Left lobe of liver (tissue), 2 donors: ENCODE measurements at regions not wholly inside any gene's neighbourhood (a gene's known extent, or its start where the extent isn't known, plus 50 kb on each side); places are given as distances from the start of the nearest gene placed in this dataset.
"Not testable (repeated sequence)": the region's sequence is repeated elsewhere in the genome, so short reads cannot be mapped to it uniquely, and the experiment has no call there.

Experiments
- ATAC-seq: fragments of 200-7000 bp; cut with Tn5 transposase; one replicate; pipeline ENCODE4 v1.9.1; 2020; ENCODE audit warnings: mild to moderate bottlenecking, moderate library complexity
- DNase-seq: peaks from one replicate; pipeline ENCODE4 v3.0.0-alpha.2; 2020; ENCODE audit warnings: low spot score
- donor health status: DM: no; HTN: no; CAD: no; lungs with moderate emphysema.
- donor health status: DM: no; HTN: yes; CAD: no.

- DNase-seq (no peak), ATAC-seq (no peak)
Measured at GRCh38 chr4:31236639-31237173, 516.5 kb downstream of the PCDH7 start.

DNA sequence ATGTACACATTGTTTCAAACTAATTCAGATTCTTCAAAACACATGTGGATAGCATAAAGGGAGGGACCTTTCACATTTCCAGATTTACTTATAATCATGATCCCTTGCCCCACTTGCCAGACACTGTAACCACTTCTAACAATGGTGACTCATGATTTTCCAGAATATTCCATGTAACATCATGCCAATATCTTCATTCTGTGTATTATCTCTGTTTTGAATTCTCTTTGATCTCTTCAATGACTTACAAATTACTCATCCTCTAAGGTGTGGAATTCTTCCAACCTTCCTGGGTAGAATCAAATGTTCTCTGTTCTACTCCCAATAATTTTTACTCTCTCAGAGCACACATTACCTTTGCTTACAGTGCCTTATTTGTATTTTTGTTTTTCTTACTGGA is 517.1 kb downstream of the PCDH7 start:
- no peak for ATAC-seq
- no peak for DNase-seq

DNA sequence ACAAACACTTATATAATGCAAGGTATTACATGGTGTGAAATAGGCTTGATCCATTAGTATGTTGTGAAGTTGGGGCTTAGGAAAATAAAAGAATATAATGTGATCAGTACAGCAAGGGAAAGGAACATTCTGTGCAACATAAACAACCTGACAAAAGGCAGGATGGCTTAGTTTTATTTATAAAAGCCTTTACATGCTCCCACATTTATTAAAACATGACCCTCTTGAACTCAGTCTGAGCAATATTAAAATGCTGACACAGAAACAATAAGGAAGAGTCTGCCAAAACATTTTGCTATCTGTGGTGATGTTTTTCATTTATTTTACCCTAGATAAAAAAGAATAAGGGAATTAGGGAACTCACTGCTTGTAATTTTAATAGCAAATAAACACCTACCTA is 519.7 kb downstream of the PCDH7 start:
- ATAC-seq (no peak), DNase-seq (no peak)

DNA sequence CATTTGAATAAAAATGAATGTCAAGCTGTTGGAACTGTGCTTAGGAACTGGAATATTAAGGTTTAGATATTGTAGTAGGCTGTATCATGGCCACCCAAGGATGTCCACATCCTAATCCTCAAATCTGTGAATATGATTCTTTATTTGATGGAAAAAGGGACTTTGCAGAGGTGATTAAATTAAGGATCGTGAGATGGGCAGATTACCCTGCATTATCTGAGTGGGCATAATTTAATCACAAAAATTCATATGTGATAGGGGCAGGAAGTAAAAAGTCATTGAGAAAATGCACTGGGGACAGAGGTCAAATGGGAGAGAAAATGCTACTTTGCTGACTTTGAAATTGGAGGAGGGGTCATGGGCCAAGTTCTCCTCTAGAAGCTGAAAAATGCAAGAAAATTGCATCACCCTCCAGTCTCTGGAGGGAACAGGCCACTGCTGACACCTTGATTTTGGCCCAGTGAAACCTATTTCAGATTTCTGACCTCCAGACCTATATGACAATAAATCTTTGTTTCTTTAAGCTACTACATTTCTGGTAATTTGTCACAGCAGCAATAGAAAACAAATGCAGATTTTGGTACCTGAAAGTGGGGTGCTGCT is 521.4 kb downstream of the PCDH7 start:
- no peak for ATAC-seq

DNA sequence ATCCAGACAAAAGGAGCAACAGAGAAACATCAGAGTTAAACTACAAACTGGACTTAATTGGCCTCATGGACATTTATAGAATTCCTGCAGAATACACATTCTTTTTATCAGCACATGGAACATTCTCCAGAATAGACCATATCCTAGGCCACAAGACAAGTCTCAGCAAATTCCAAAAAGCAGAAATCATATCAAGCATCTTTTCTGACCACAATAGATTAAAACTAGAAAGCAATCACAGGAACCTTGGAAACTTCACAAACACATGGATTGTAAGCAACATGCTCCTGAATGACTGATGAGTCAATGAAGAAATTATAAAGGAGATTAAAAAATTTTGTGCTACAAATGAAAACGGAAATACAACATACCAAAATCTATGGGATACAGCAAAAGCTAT is 526.7 kb downstream of the PCDH7 start:
- ATAC-seq, result no peak
- no peak for DNase-seq

More for the DNA sequence above, 521.4 kb downstream of the PCDH7 start:
- DNase-seq, result no peak

GRCh38 chr4:31259119-31259518 is 539.0 kb downstream of the PCDH7 start:
- no peak for DNase-seq
- no peak for ATAC-seq

- DNase-seq (no peak), ATAC-seq (no peak)
Measured at GRCh38 chr4:31261632-31262031, 541.5 kb downstream of the PCDH7 start.

DNA sequence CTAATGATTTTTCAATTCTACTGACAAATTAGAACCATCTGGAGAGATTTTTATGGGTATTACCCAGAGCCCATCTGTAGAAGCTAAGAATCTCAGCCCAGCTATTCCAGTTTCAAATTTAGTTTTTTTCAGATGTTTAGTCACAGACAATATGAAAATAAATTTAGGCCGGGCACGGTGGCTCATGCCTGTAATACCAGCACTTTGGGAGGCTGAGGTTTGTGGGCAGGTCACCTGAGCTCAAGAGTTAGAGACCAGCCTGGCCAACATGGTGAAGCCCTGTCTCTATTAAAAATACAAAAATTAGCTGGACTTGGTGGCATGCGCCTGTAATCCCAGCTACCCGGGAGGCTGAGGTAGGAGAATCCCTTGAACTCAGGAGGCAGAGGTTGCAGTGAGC is 545.9 kb downstream of the PCDH7 start:
- not testable (repeated sequence) for DNase-seq, ATAC-seq

DNA sequence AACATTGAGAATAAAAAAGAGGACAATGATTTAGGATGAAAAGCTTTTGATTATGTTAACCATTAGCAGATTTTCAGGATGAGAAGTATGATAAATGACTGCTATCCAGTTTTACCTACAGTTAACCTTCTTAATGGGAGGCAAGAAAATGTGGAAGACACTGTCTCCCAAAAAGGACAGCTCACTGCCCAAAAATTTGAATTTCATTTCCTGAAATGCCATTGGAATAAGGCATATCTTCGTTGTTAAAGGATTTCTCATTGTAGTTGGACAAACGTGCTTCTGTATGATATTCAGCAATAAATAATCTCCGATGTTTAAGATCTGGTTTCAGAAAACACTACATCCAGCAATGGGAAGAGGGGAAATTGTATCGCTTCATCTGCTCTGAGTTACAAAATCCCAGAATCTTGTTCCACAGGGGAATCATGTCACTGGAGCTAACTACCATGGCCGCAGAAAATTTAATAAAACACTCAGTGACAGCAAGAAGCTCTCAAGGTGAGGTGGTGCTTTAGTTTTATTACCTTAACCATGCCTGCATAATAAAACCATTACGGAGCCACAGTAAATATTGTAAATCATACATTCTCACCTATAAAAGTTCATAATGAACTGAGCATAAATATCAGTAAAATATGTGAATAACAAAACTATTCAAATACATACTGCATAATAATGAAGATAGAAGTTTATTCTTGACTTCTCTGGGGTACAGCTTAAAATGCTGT is 552.3 kb downstream of the PCDH7 start:
- no peak for DNase-seq
- no peak for ATAC-seq

DNA sequence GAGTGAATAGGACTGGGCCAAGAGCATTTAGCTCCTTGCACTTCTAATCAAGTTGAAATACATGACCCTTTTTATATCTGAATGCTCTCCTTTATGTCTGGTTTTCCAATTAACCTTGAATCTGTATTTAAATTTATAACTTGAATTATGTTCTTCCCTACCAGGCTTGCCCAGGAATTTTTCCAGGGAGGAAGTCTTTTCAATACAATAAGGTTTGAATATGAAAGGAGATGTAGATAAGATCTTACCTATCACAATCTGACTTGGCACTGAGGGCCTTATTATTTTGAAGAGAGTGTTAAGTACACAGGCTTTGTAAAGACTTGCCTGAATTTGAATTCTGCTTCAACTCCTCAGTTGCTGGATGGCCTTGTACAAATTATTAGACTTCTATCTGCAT is 555.7 kb downstream of the PCDH7 start:
- no peak for ATAC-seq
- no peak for DNase-seq

GRCh38 chr4:31283679-31284078 is 563.5 kb downstream of the PCDH7 start:
- DNase-seq (no peak), ATAC-seq (no peak)

GRCh38 chr4:31290836-31291235 is 570.7 kb downstream of the PCDH7 start:
- no peak for ATAC-seq
- no peak for DNase-seq

GRCh38 chr4:31291238-31291637 is 571.1 kb downstream of the PCDH7 start:
- DNase-seq, result no peak

DNA sequence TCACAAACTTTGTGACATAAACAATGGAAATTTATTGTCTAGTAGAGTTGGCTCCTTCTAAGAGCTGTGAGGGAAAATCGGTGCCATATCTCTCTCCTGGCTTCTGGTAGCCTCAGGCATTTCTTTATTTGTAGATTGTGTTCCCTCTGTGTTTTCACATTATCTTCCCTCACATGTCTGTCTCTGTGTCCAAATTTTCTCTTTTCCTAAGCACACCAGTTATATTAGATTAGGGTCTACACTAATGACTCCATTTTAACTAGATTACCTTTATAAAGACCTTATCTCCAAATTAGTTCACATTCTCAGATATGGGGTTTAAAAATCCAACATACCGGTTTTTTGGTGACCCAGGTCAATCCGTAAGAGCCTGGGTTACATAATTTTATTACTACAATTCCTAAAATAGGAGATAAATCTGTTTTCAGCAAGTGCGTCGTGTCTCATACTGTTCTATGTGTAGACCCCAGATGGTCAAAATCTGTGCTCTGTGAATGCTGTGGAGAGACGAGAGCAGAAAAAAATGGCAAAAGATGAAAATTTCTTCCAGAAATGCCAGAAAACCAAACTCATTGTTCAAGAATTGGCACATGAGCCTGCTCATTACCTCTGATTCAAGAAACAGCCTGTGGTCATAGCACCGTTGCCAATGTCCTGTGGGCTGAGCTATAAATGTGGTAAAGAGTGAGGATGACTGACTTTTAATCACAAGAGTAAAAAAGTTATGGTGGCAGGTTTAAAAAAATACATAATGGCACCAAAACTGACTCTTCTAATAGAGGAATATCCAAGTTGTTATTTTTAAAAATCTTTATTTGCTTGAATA is 574.7 kb downstream of the PCDH7 start:
- no peak for ATAC-seq
- no peak for DNase-seq

More at GRCh38 chr4:31291238-31291637, 571.1 kb downstream of the PCDH7 start:
- ATAC-seq, result no peak

GRCh38 chr4:31298737-31299136 is 578.6 kb downstream of the PCDH7 start:
- no peak for ATAC-seq
- no peak for DNase-seq

DNA sequence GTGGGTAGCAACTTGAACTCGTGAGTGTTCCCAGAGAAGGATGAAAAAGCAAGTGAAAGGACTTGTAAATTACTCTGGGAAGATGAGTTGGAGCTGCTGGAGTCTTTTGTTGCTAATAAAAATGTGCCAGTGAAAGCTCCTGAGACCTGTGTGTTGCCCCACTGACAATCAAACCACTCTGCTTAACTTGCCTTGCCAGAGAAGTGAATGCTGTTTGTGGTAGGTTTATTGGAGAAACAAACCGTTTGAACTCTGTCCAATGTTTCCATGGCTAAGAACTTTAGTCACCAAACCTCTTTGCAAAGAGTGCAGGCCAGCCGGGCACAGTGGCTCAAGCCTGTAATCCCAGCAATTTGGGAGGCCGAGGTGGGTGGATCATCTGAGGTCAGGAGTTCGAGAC is 586.9 kb downstream of the PCDH7 start:
- ATAC-seq, result no peak
- DNase-seq, result no peak

GRCh38 chr4:31324814-31325213 is 604.6 kb downstream of the PCDH7 start:
- ATAC-seq, result no peak
- DNase-seq, result no peak

DNA sequence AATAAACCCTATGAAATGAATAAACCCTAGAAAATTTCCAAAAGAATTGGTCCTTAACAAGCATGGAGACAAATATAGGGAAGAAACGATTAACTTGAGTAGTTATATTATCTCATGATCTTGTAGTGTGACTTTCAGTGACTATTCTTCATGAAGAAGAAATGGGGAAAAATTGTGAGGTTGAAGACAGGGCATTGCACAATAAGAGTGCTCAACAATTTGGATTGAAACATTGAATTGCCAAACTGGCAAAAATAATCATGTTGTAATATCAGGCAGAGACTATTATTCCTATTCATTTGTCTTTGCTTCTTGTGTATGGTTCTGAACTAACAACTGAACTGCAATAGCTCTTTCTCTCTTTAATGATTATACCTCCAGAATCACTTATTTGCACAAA is 605.1 kb downstream of the PCDH7 start:
- ATAC-seq, result no peak
- DNase-seq, result no peak

- DNase-seq (no peak), ATAC-seq (no peak)
Measured at GRCh38 chr4:31327031-31327430, 606.9 kb downstream of the PCDH7 start.

GRCh38 chr4:31328932-31329331 is 608.8 kb downstream of the PCDH7 start:
- no peak for ATAC-seq
- no peak for DNase-seq

- ATAC-seq (no peak), DNase-seq (no peak)
Measured at GRCh38 chr4:31334086-31334910, 614.1 kb downstream of the PCDH7 start.
